Spinal cord (tissue), 10 donors: ENCODE measurements at regions not wholly inside any gene's neighbourhood (a gene's known extent, or its start where the extent isn't known, plus 50 kb on each side); places are given as distances from the start of the nearest gene placed in this dataset. TPM values are rescaled to one million over a fixed set of nuclear protein-coding genes. Genes with fewer than 3 reads are reported as not detected.

Experiments used
- DNase-seq, 6 donors: peaks; one replicate each; pipeline versions ENCODE4 v3.0.0 to v3.0.0-alpha.2; 2013 to 2015; ENCODE audit warnings: low spot score in 6 of 6, low read depth in 4 of 6
- H3K27ac ChIP-seq: one replicate; pipeline ENCODE4 v1.5.1; 2013; ENCODE audit warnings: low read depth, low read length, control low read depth
- H3K27me3 ChIP-seq: one replicate; pipeline ENCODE4 v1.6.1; 2013; ENCODE audit warnings: low read length; ENCODE audit not compliant: control insufficient read depth, insufficient read depth
- H3K36me3 ChIP-seq: one replicate; pipeline ENCODE4 v1.6.1; 2013; ENCODE audit warnings: low read length; ENCODE audit not compliant: control insufficient read depth, insufficient read depth
- H3K4me1 ChIP-seq: one replicate; pipeline ENCODE4 v1.6.1; 2013; ENCODE audit warnings: low read length; ENCODE audit not compliant: control insufficient read depth, insufficient read depth
- H3K4me3 ChIP-seq: one replicate; pipeline ENCODE4 v1.5.1; 2013; ENCODE audit warnings: low read depth, low read length, control low read depth
- H3K9me3 ChIP-seq: one replicate; pipeline ENCODE4 v1.6.1; 2013; ENCODE audit warnings: low read length; ENCODE audit not compliant: control insufficient read depth, insufficient read depth
- WGBS: methylation state at CpG from one replicate; pipeline ENCODE4 v1.1.5; 2013; ENCODE audit warnings: missing lambda C conversion rate; ENCODE audit not compliant: insufficient coverage; 5-methylcytosine and 5-hydroxymethylcytosine counted together
- small RNA-seq: library from RNA; depleted of rRNA; stranded (forward); fragments of <200 nt; gene quantifications from one replicate; pipeline ENCODE3, GENCODE V24; 2014; ENCODE audit warnings: low replicate concordance
- donor health status: healthy.

- H3K27me3 ChIP-seq, result no peaks in the 10 kb centered on the region
- DNase-seq, result no peak
- H3K36me3 ChIP-seq, result no peaks in the 10 kb centered on the region
- WGBS, result 61% methylated on average over 2 of the region's 3 CpGs
- H3K4me1 ChIP-seq, result no peaks in the 10 kb centered on the region
- H3K9me3 ChIP-seq, result peaks cover 11% of the 10 kb centered on the region
- H3K4me3 ChIP-seq, result no peak overlapping the region
- H3K27ac ChIP-seq, result no peak overlapping the region
These were observed 55.2 kb upstream of the GYPC start for GRCh38 chr2:126600742-126601141.

- no peak for DNase-seq
- H3K4me1 ChIP-seq, result no peaks in the 10 kb centered on the region
- H3K4me3 ChIP-seq, result no peak overlapping the region
- no peak overlapping the region for H3K27ac ChIP-seq
- 78% methylated on average over 2 of the region's 2 CpGs for WGBS
- H3K27me3 ChIP-seq, result no peaks in the 10 kb centered on the region
- no peaks in the 10 kb centered on the region for H3K36me3 ChIP-seq
- peaks cover 16% of the 10 kb centered on the region for H3K9me3 ChIP-seq
These were observed 53.6 kb upstream of the GYPC start for GRCh38 chr2:126602334-126602733.

Small RNAs in the stretch of these regions (small RNA-seq; reads per million reads assigned to genes)
- not detected for gene AC097499.1
- gene RNU6-259P, result not detected
